Small intestine (tissue), 7 donors: ENCODE measurements at regions not wholly inside any gene's neighbourhood (a gene's known extent, or its start where the extent isn't known, plus 50 kb on each side); places are given as distances from the start of the nearest gene placed in this dataset.
"Not testable (repeated sequence)": the region's sequence is repeated elsewhere in the genome, so short reads cannot be mapped to it uniquely, and the experiment has no call there.

Experiments used
- DNase-seq, 2 donors: peaks; one replicate each; pipeline versions ENCODE4 v3.0.0 to v3.0.0-alpha.2; 2013
- FAIRE-seq: peaks from 2 replicates; lab custom pipeline; 2012; peaks lifted over from hg19 to GRCh38; lab: Jason Lieb, UNC
- H3K27ac ChIP-seq, 3 donors: one replicate each; pipeline ENCODE4 v1.5.1; 2013; ENCODE audit warnings: low read length in 2 of 3, mild to moderate bottlenecking in 2 of 3, control low read depth in 1 of 3, inconsistent platforms in 1 of 3, low read depth in 1 of 3, moderate library complexity in 1 of 3
- H3K27me3 ChIP-seq, 3 donors: one replicate each; pipeline ENCODE4 v1.6.1; 2013; ENCODE audit warnings: low read length in 3 of 3, inconsistent platforms in 1 of 3; ENCODE audit not compliant: control insufficient read depth in 3 of 3, insufficient read depth in 3 of 3
- H3K36me3 ChIP-seq, 3 donors: one replicate each; pipeline ENCODE4 v1.6.1; 2013; ENCODE audit warnings: low read length in 3 of 3, inconsistent platforms in 1 of 3, low read depth in 1 of 3, mild to moderate bottlenecking in 1 of 3, moderate library complexity in 1 of 3; ENCODE audit not compliant: control insufficient read depth in 3 of 3, insufficient read depth in 2 of 3
- H3K4me1 ChIP-seq, 3 donors: one replicate each; pipeline ENCODE4 v1.6.1; 2013; ENCODE audit warnings: low read length in 2 of 3, inconsistent platforms in 1 of 3, low read depth in 1 of 3, mild to moderate bottlenecking in 1 of 3, moderate library complexity in 1 of 3; ENCODE audit not compliant: control insufficient read depth in 3 of 3, insufficient read depth in 2 of 3
- H3K4me3 ChIP-seq, 3 donors: one replicate each; pipeline ENCODE4 v1.5.1; 2013; ENCODE audit warnings: low read length in 3 of 3, control low read depth in 1 of 3, inconsistent platforms in 1 of 3, low read depth in 1 of 3, mild to moderate bottlenecking in 1 of 3, moderate library complexity in 1 of 3
- H3K9me3 ChIP-seq, 2 donors: one replicate each; pipeline ENCODE4 v1.6.1; 2013; ENCODE audit warnings: low read depth in 1 of 2, low read length in 1 of 2; ENCODE audit not compliant: control insufficient read depth in 2 of 2, insufficient read depth in 1 of 2
- WGBS, 3 donors: extraction: QIAGEN DNeasy Blood & Tissue Kit; methylation state at CpG; one replicate each; pipeline ENCODE4 v1.1.7; 2013; 5-methylcytosine and 5-hydroxymethylcytosine counted together
- donor health status: healthy with polysubstance abuse.
- donor health status: control.
- donor health status: control.
- donor health status: Bipolar disorder and iron deficiency.
- donor health status: healthy.

GRCh38 chr9:85171163-85171562 lies 501.6 kb downstream of the NTRK2 start:
- FAIRE-seq: no peak

DNA sequence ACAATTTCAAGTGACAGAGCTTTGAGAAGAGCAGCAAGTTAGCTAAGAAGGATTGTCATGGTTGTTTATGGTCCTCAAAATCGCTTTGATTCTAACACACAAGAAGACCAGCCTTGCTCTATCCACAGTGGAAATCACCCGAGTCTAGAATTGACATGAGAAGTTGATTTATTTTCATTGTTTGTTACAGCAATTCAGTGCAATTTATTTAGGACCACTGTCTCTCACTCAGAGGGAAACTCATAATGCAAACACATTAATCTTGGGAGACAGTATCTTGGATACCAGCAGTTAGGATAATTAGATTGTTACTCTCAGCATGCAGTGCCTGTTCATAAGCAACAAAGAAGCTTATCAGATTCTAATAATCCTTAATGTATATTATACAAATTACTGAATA lies 498.9 kb downstream of the NTRK2 start:
- Histone ChIP-seq H3K27me3 (no peaks in the 10 kb centered on the region), H3K36me3 (no peaks in the 10 kb centered on the region), H3K4me1 (no peaks in the 10 kb centered on the region), H3K4me3 (no peak overlapping the region), H3K27ac (no peak overlapping the region), H3K9me3 (no peaks in the 10 kb centered on the region)
- DNase-seq (no peak), FAIRE-seq (no peak)
- 47 to 56% (median 52%) methylated on average over 2 of the region's 2 CpGs for WGBS, 3 donors

More at GRCh38 chr9:85171163-85171562, 501.6 kb downstream of the NTRK2 start:
- no peak overlapping the region for H3K27ac ChIP-seq
- no peak for DNase-seq
- no peaks in the 10 kb centered on the region for H3K27me3 ChIP-seq
- no peaks in the 10 kb centered on the region for H3K4me1 ChIP-seq
- no peaks in the 10 kb centered on the region for H3K9me3 ChIP-seq
- H3K4me3 ChIP-seq: no peak overlapping the region
- no peaks in the 10 kb centered on the region for H3K36me3 ChIP-seq

GRCh38 chr9:85167146-85167545 lies 497.6 kb downstream of the NTRK2 start:
- no peak overlapping the region for H3K4me3 ChIP-seq
- WGBS, 3 donors: 70 to 78% (median 73%) methylated on average over 1 of the region's 1 CpG
- FAIRE-seq: no peak
- DNase-seq: no peak
- no peaks in the 10 kb centered on the region for H3K36me3 ChIP-seq
- no peaks in the 10 kb centered on the region for H3K4me1 ChIP-seq
- H3K9me3 ChIP-seq: peaks cover 0 to 3% of the 10 kb centered on the region in 2 donors
- no peak overlapping the region for H3K27ac ChIP-seq
- no peaks in the 10 kb centered on the region for H3K27me3 ChIP-seq

DNA sequence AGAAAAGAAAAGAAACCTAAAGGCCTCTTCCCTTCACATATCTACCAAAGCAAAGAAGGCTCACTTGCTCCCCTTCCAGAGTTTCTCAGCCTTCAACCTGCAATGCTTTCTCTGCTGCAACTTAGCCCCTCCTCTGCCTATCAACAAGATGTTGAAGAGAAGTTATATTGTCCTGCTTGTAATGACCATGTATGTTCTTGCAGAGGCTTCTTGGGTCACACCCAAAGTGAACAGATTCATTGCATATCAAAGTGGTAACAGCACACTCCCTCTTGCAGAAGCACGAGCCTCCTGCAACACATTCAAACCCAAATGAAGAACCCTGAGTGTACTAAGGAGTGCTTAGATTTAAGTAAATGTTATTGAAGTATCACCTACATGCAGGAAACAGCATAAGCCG lies 494.3 kb downstream of the NTRK2 start:
- no peak for FAIRE-seq
- WGBS, 3 donors: 61 to 76% (median 63%) methylated on average over 2 of the region's 2 CpGs
- no peak overlapping the region for H3K27ac ChIP-seq

GRCh38 chr9:85163415-85163814 lies 493.9 kb downstream of the NTRK2 start:
- Histone ChIP-seq H3K4me3 (no peak overlapping the region), H3K4me1 (no peaks in the 10 kb centered on the region), H3K27ac (no peak overlapping the region), H3K9me3 (peaks cover 0 to 3% of the 10 kb centered on the region in 2 donors), H3K27me3 (no peaks in the 10 kb centered on the region), H3K36me3 (no peaks in the 10 kb centered on the region)
- DNase-seq (no peak), FAIRE-seq (no peak)
- 86 to 94% (median 88%) methylated on average over 1 of the region's 1 CpG for WGBS, 3 donors

More for the DNA sequence above, 494.3 kb downstream of the NTRK2 start:
- H3K4me1 ChIP-seq: no peaks in the 10 kb centered on the region
- no peak for DNase-seq
- no peak overlapping the region for H3K4me3 ChIP-seq
- H3K36me3 ChIP-seq: no peaks in the 10 kb centered on the region
- H3K27me3 ChIP-seq: no peaks in the 10 kb centered on the region
- peaks cover 0 to 3% of the 10 kb centered on the region in 2 donors for H3K9me3 ChIP-seq

- Histone ChIP-seq H3K27ac (no peak overlapping the region), H3K4me3 (no peak overlapping the region), H3K36me3 (no peaks in the 10 kb centered on the region), H3K4me1 (no peaks in the 10 kb centered on the region), H3K9me3 (peaks cover 0 to 3% of the 10 kb centered on the region in 2 donors), H3K27me3 (no peaks in the 10 kb centered on the region)
- FAIRE-seq (no peak), DNase-seq (no peak)
- 54 to 94% (median 78%) methylated on average over 3 of the region's 3 CpGs for WGBS, 3 donors
These were observed 493.3 kb downstream of the NTRK2 start for GRCh38 chr9:85162822-85163221.

DNA sequence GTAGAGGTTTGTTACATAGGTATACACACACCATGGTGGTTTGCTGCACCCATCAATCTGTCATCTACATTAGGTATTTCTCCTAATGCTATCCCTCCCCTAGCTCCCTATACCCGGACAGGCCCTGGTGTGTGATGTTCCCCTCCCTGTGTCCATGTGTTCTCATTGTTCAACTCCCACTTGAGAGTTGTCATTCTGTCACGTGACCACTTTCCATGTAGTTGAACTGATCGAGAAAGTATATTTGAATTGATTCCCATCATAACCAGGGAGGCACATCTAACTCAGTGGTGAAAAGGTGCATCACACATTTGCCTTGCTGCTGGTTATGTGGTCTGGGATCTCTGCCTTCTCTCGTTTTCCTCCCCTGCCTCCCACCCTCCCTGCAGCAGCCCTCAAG lies 491.4 kb downstream of the NTRK2 start:
- DNase-seq, H3K36me3 ChIP-seq, H3K9me3 ChIP-seq, H3K27me3 ChIP-seq, H3K4me1 ChIP-seq, FAIRE-seq, H3K4me3 ChIP-seq, H3K27ac ChIP-seq: not testable (repeated sequence)
- WGBS, 3 donors: 63 to 82% (median 79%) methylated on average over 3 to 4 of the region's 4 CpGs

DNA sequence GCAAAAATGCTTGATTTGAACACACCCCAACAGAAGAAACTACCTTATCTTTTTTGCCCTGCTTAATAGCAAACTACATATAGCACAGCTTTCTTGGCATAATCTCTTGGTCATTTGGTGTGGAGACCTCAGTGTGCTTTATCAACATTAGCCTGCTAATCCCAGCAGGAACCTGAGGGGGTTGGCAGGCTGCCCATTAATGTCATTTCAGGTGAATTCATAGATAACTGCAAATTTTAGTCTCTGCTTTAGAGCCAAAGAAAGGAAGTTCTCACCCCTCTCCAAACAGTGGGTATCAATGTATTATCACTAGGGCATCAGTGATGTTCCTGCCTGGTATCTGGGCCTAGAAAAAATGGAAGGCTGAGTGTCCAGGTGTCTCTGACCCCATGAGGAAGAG lies 489.0 kb downstream of the NTRK2 start:
- Histone ChIP-seq H3K27me3 (peaks cover 0 to 3% (median 0%) of the 10 kb centered on the region in 3 donors), H3K9me3 (peaks cover 0 to 3% of the 10 kb centered on the region in 2 donors), H3K4me1 (no peaks in the 10 kb centered on the region), H3K4me3 (no peak overlapping the region), H3K36me3 (no peaks in the 10 kb centered on the region), H3K27ac (no peak overlapping the region)
- FAIRE-seq: no peak
- no peak for DNase-seq

DNA sequence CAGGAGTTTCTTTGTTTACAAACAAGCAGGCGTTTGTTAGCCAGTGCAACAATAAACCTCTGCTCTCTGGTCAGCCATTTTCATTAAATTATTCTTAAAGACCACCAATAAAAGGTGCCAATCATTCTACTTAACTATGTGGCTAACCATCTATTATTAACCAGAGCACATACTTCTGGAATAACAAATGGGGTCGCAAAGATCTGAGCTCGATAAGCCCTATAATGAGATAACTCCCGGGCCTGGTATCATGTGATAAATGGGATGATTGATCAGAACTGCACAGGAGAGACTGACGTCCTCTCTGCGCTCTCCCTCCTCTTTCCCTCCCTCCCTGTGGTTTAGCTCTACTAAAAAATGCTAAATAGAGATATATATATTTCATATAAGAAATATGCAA lies 488.2 kb downstream of the NTRK2 start:
- WGBS, 3 donors: 33 to 48% (median 47%) methylated on average over 6 of the region's 6 CpGs
- peaks cover 0 to 3% (median 0%) of the 10 kb centered on the region in 3 donors for H3K27me3 ChIP-seq
- H3K9me3 ChIP-seq: peaks cover 0 to 1% of the 10 kb centered on the region in 2 donors
- no peaks in the 10 kb centered on the region for H3K4me1 ChIP-seq
- no peak for FAIRE-seq
- H3K27ac ChIP-seq: no peak overlapping the region
- H3K36me3 ChIP-seq: no peaks in the 10 kb centered on the region
- no peak for DNase-seq
- no peak overlapping the region for H3K4me3 ChIP-seq
